ENCODE measurements at regions not wholly inside any gene's neighbourhood (a gene's known extent, or its start where the extent isn't known, plus 50 kb on each side); places are given as distances from the start of the nearest gene placed in this dataset.
A peak's percentile ranks its signal among the peaks of the same experiment; 100 is the strongest.
"Not testable (repeated sequence)": the region's sequence is repeated elsewhere in the genome, so short reads cannot be mapped to it uniquely, and the experiment has no call there.

DNA sequence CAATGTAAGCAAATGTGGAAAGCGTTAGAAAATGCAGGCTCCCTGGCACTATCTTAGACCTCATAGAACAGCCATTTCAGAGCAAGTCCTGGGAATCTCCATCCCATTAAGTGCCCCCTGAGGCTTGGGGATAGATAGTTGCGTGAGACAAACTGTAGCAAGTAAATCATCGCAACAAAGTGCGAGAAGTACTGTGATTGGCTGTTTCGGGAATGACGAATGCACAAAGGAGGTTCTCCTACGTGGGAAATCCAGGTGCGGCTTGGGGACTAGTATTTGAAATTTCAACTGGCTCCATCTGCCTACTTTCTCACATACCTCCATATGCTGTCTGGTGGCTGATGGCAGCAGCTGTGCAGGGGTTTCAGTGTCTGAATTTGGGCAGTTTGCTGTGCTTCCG, 84.5 kb downstream of the PLEKHG1 start:
- DNase-seq: no peak

GRCh38 chr6:150684714-150685459, 85.2 kb downstream of the PLEKHG1 start:
- no peak for DNase-seq

DNA sequence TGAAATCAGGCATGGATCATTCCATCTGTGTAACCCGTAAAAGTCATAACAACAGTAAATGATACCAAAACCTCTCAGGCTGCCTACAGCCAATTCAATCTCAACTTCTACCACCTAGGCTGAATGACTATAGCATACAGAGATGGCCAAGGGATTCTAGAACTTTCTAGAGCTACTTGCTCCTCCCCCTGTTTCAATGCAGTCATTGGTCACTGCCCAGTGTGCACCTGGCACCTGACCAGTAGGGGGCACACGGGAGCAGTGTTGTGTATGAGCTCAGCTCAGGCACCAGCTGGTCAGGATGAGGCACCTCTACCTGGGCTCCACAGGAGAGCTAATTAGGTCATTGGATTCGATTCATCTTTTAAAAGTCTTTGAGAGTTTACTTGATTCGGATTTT, 86.2 kb downstream of the PLEKHG1 start:
- DNase-seq: peak; percentile 66

GRCh38 chr6:150686566-150686965, 86.9 kb downstream of the PLEKHG1 start:
- DNase-seq: no peak

DNA sequence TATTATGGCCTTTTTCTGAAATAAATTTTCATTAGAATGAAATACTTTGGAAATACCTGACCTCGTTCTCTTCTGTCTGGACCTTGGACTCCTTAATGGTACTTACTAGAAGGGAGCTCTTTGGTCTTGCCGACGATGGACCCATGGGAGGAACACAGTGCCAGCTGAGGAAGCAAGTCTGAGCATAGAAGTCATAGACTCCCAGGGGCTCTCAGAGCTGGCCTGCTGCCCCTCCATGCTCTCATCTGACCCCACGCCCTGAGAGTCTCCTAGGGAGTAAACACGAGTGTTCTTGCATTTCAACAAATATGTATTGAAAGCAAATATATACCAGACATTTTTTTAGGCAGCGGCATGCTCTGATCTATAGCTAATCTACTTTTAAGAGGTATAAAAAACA, 87.8 kb downstream of the PLEKHG1 start:
- no peak for DNase-seq

- DNase-seq: no peak
Measured at GRCh38 chr6:150689900-150690590, 90.4 kb downstream of the PLEKHG1 start.

DNA sequence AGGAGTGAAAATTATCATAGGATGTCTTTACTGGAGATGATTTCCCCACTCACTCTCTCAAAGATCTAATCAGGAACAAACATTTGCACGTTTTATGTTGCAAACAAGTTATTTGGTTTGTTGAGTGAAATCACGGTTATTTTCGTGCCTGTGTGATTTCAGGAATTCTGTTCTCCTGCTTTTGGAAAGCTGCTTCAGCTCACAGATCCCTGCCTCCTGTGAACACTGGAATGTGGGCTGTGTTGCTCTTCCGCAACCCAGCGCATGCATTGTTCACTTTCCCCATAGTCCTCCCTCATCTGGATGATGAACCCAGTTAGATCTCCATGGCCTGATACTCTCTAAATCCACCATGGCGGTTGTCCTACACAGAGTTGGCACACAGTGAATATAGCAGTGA, 91.0 kb downstream of the PLEKHG1 start:
- DNase-seq: no peak

DNA sequence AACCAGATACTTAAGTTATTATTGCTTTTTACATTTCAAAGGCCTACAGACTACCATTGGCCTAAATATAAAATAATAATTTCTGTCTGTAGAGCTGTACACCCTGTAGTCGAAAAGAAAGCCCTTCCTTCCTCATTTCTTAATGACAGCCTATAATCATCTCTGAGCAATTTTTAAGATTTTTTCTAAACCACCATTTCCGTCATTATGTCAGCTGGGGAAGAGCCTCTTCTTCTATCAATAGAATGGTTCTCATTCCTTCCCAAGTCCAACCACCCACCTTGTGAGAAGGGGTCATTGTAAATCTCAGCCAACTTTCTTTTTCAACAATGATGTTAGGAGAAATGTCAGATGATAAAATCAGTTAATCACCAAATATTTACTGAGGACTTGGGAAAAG, 91.8 kb downstream of the PLEKHG1 start:
- no peak for DNase-seq

DNA sequence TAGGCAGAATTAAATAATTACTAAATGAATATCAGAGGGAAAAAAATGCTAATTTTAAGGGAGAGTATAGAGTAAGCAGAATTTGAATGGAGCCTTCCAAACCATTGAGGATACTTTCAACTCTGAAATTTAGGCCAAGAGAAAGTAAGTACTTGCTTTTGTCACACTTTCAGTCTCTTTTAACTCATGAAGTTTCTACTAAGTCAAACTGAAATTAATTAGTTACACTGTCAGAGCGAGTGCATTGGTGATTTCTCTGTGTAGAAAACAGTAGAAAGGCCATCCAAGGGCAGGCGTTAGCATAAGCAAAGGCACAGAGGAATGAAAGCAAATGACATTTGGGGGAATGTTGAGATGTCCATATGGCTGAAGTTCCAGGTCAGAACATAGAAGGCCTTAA, 92.9 kb downstream of the PLEKHG1 start:
- DNase-seq: no peak

DNA sequence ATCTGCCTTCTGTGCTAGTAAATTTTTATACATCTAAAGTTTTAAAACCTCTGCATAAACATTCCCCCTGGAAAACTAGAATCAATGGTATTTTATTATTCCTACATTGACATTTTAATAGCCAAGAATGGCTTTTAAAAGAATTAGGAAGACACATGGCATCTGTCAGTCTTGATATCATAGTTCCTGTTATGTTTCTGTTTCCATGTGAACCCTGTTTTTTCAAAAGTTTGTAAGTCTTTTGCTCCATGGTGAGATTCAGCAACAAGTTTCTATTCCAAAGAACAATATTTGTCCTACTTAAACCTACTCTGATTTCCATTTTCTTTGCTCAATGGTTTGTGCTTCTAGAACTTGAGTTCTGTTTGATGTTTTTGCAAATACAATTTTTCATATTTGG, 95.2 kb downstream of the PLEKHG1 start:
- DNase-seq: no peak

DNA sequence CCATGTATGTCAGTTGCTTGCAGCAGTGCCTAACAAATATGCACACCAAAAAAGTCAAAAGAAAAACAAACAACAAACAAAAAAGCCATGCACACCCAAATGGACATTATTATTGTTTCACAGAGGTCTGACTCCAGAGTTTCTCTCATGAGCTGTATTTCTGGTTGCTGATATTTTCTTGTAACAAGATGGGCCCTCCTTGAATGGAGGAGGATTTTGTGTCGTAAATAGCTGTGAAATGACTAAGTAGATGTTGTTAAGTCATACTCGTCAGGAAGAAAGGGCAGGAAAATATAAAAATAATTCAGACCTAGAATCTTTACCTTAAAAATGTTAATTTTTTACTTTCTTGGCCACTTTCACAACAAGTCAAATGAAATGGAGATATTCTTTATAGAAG, 96.0 kb downstream of the PLEKHG1 start:
- DNase-seq: no peak

GRCh38 chr6:150696190-150696589, 96.5 kb downstream of the PLEKHG1 start:
- DNase-seq: no peak

DNA sequence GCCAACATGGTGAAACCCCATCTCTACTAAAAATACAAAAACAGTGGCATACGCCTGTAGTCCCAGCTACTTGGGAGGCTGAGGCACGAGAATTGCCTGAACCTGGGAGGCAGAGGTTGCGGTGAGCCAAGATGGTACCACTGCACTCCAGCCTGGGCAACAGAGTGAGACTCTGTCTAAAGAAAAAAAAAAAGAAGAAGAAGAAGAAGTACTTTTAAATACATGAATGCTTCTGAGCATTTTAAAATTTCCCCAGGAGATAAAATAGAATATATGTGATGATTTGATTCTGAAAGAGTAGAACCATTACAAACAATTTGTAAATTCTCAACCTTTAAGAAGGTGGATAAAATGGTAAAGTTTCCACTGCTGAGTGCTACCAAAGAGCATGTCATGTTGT, 97.2 kb downstream of the PLEKHG1 start:
- not testable (repeated sequence) for DNase-seq

GRCh38 chr6:150697515-150697914, 97.8 kb downstream of the PLEKHG1 start:
- no peak for DNase-seq

DNA sequence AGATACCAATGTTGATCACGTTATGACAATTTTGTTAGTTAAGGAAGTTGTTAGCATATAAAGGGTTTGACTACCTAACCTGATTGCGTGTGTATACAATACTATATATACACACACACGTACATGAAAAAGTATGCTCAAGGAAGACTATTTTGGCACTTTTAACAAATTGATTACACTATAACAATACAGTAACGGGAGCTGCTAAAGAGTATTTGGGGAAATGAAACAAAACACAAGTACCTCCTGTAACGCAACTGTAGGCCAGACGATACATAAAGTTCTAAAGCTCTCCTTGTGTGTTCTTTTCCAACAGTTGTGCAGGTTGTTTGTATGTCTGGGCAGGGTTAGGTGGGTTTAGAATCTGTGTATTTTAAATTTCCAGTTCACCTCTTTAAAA, 98.7 kb downstream of the PLEKHG1 start:
- DNase-seq: no peak

DNA sequence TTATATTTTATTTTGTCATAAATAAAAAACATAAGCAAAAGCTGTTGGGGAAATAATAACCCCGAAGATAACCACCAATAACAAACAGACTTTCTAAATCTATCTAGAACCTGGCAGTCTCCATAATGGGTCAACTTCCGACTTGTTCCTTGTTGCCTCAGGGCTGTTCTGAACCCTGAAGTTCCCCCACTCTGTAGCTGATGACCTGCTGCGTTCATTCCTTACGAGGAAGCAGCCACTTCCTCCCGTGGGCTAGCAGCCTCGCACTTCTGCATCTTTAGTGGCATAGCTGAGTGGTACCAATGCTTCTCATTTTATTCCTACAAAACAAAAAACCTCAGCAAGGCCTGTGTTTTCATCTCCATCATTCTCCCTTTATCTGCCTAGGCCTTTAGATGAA, 103.0 kb downstream of the PLEKHG1 start:
- DNase-seq: no peak

DNA sequence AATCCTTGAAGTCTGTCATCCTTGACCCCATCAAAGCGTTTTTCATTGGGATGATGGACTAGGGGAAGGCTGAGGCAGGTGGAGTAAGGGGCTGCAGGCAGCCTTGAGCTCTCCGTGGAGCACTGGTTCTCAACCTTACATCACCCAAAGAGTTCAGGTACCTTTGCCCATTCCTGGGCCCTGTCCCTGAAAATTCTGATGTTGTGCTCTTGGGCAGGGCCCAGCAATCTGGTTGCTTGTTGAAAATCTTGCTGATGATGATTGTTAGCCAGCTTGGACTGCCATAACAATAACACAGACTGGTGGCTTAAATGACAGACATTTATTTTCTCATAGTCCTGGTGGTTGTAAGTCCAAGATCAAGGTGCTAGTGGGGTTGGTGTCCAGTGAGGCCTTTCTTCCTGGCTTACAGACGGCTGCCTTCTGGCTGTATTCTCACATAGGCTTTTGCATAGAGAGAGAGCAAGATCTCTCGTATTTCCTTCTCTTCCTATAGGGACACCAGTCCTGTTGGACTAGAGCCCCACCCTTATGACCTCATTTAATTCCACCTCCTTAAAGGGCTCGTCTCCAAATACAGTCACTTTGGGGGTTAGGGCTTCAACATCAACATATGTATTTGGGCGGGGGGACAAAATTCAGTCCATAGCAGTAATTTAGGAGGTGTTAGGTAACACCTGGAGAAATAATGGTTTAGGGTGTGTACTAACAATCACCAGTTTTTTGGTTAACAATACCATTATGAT, 104.9 kb downstream of the PLEKHG1 start:
- DNase-seq: no peak

GRCh38 chr6:150705392-150705791, 105.7 kb downstream of the PLEKHG1 start:
- DNase-seq: no peak

GRCh38 chr6:150710236-150710635, 110.6 kb downstream of the PLEKHG1 start:
- DNase-seq: no peak

DNA sequence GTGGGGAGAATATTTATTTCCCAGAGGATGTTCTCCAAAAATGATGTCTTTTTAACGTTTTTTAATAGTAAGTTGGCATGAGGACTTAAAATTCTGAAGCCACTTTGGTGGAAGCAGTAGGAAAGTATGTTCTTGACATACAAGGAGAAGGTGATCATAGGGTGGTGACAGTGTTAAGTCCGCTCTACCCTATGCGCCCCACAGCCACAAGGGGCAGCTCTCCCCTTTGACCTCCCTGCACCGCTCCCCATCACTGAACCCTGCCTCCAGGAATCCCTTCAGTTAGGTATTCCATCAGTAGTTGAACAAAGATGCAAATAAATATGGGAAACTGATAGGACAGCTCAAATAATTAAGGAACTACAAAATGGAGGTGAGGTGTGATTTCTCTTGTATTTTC, 111.4 kb downstream of the PLEKHG1 start:
- no peak for DNase-seq

DNA sequence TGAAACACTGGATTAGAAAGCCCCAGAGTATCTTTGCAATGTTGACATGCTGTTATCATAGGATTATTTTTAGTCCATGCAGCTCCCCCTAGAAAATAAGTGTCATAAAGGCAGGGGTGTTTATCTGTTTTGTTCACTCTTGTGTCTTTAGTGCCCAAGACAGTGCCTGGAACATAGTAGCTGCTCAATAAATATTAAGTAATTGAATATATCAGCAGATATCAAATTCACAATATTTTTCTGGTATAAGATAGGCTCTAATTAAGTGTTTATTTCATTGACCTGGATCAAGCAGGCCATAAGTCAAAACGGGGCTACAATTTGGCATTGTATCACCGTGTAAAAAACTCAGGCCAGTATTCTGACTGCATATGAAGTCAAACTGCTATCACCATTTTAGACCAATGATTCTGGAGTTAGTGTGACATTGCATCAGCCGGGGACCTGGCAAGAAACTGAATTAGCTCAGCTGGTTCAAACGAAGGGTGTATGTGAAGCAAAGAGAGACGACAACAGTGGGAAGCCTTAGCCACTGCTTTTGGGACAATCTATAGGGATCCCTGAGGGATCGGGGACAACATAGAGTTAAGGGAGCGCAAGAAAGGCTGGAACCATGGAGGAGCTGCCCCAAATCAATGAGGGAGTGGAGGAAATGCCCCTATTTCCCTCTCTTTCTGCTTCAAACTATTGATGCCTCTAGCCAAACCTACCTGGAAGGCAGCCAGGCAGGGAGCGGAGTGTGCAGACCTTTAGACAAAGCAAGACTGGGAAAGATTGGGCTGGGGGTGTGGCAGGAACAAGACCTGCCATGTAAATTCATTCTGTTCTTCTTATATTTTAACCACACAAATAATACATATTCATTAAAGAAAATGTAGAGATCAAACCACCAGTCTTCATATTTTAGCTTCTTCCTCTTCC, 112.2 kb downstream of the PLEKHG1 start:
- DNase-seq: no peak

- DNase-seq: no peak
Measured at GRCh38 chr6:150712505-150713252, 113.0 kb downstream of the PLEKHG1 start.
